ENCODE measurements at regions not wholly inside any gene's neighbourhood (a gene's known extent, or its start where the extent isn't known, plus 50 kb on each side); places are given as distances from the start of the nearest gene placed in this dataset.

GRCh38 chr3:152516216-152516615 lies 247.5 kb downstream of the MBNL1 start:
- DNase-seq, result no peak

GRCh38 chr3:152517502-152517901 lies 248.8 kb downstream of the MBNL1 start:
- DNase-seq, result no peak

GRCh38 chr3:152518346-152518745 lies 249.6 kb downstream of the MBNL1 start:
- DNase-seq, result no peak

GRCh38 chr3:152519376-152519775 lies 250.6 kb downstream of the MBNL1 start:
- DNase-seq, result no peak

GRCh38 chr3:152522036-152522435 lies 253.3 kb downstream of the MBNL1 start:
- no peak for DNase-seq

GRCh38 chr3:152524198-152525140 lies 255.7 kb downstream of the MBNL1 start:
- DNase-seq, result peak; percentile 63

- DNase-seq, result no peak
Observed at GRCh38 chr3:152531717-152532116, 263.0 kb downstream of the MBNL1 start.

- DNase-seq, result no peak
Observed at GRCh38 chr3:152538518-152538917, 269.8 kb downstream of the MBNL1 start.

GRCh38 chr3:152539191-152539764 lies 270.5 kb downstream of the MBNL1 start:
- DNase-seq, result no peak

- DNase-seq, result no peak
Observed at GRCh38 chr3:152540120-152540519, 271.4 kb downstream of the MBNL1 start.

- no peak for DNase-seq
Observed at GRCh38 chr3:152547153-152547552, 278.4 kb downstream of the MBNL1 start.

GRCh38 chr3:152549263-152549662 lies 280.5 kb downstream of the MBNL1 start:
- no peak for DNase-seq

GRCh38 chr3:152550284-152550683 lies 281.6 kb downstream of the MBNL1 start:
- DNase-seq, result no peak

- no peak for DNase-seq
Observed at GRCh38 chr3:152554980-152555379, 280.0 kb upstream of the P2RY1 start.

- DNase-seq, result no peak
Observed at GRCh38 chr3:152555666-152556291, 279.2 kb upstream of the P2RY1 start.

- no peak for DNase-seq
Observed at GRCh38 chr3:152556731-152557254, 278.1 kb upstream of the P2RY1 start.

GRCh38 chr3:152557302-152557999 lies 277.5 kb upstream of the P2RY1 start:
- DNase-seq, result no peak

GRCh38 chr3:152558386-152558785 lies 276.5 kb upstream of the P2RY1 start:
- DNase-seq, result no peak

- no peak for DNase-seq
Observed at GRCh38 chr3:152559246-152559645, 275.7 kb upstream of the P2RY1 start.

- no peak for DNase-seq
Observed at GRCh38 chr3:152564459-152564858, 270.5 kb upstream of the P2RY1 start.

GRCh38 chr3:152574461-152575079 lies 260.4 kb upstream of the P2RY1 start:
- DNase-seq, result peak; percentile 83

- DNase-seq, result no peak
Observed at GRCh38 chr3:152578769-152579168, 256.2 kb upstream of the P2RY1 start.

- no peak for DNase-seq
Observed at GRCh38 chr3:152581951-152582350, 253.0 kb upstream of the P2RY1 start.

Data from COR-L47 (cell line).